ENCODE measurements at regions not wholly inside any gene's neighbourhood (a gene's known extent, or its start where the extent isn't known, plus 50 kb on each side); places are given as distances from the start of the nearest gene placed in this dataset.
"Not testable (repeated sequence)": the region's sequence is repeated elsewhere in the genome, so short reads cannot be mapped to it uniquely, and the experiment has no call there.

GRCh38 chr2:87593784-87594610, 153.9 kb upstream of the PLGLB2 start:
- peak in 1 of 2 donors; percentile 32 for DNase-seq (ENCODE audit: extremely low read depth in 1 of 2, low read depth in 1 of 2)

DNA sequence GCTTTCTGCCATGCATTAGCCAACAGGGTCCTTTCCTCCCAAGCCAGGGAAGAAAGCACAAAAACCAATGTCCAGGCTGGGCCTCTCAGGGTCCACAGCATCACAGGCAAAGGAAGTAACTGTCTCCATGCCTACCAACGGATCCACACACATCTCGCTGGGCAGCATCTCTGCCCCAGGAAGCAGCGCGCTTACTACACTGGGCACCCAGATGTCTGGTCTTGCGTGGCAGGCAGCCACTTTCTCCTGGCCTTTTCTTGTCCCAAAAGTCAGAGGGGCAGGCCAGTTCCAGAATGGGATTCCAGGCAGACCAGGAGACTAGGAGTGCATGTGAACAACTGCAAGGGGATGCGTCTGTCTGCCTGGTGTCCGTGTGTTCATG, 153.3 kb upstream of the PLGLB2 start:
- DNase-seq (ENCODE audit: extremely low read depth in 1 of 2, low read depth in 1 of 2) = not testable (repeated sequence)

GRCh38 chr2:87595017-87595416, 152.9 kb upstream of the PLGLB2 start:
- not testable (repeated sequence) for DNase-seq (ENCODE audit: extremely low read depth in 1 of 2, low read depth in 1 of 2)

DNA sequence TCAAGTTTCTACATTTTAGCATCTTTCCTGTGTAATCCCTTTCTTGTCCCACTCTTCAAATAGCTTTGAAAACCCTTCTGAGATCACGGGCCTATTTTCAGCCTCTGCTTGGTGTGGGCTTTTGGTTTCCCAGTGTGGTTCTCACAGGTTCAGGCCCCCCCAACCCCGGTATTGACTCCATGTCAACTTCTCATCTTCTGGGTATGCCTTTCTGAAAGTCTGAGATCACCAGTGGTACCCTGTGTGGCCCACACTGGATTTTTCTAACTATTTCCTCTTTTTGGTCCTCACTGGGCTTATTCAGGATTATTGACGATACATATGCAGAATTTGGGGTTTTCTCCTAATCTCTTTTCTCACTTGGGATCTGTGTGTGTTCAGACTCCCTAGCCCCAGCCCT, 146.9 kb upstream of the PLGLB2 start:
- not testable (repeated sequence) for DNase-seq (ENCODE audit: extremely low read depth in 1 of 2, low read depth in 1 of 2)

- DNase-seq (ENCODE audit: extremely low read depth in 1 of 2, low read depth in 1 of 2) = not testable (repeated sequence)
These were observed 145.8 kb upstream of the PLGLB2 start for GRCh38 chr2:87602118-87602517.

DNA sequence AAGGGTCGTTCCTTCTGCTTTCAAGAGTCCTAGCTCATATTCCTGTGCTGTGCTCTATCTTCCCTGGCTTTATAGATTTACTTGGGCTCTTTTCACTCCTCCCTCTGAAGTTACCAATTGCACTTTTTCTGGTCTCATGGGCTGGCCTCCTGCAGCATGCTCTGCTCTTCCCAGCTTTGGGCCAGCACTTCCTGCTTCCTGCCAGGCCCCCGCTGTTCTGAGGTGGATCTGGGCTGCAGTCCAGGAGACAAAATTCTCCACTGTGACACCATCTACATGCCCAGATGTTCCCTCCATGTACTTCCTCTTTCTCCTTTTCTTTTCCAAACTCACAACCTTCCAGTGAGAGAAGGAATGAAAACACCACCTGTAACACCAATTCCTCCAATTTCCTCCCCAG, 145.2 kb upstream of the PLGLB2 start:
- not testable (repeated sequence) for DNase-seq (ENCODE audit: extremely low read depth in 1 of 2, low read depth in 1 of 2)

GRCh38 chr2:87603418-87604278, 144.2 kb upstream of the PLGLB2 start:
- not testable (repeated sequence) for DNase-seq (ENCODE audit: extremely low read depth in 1 of 2, low read depth in 1 of 2)

DNA sequence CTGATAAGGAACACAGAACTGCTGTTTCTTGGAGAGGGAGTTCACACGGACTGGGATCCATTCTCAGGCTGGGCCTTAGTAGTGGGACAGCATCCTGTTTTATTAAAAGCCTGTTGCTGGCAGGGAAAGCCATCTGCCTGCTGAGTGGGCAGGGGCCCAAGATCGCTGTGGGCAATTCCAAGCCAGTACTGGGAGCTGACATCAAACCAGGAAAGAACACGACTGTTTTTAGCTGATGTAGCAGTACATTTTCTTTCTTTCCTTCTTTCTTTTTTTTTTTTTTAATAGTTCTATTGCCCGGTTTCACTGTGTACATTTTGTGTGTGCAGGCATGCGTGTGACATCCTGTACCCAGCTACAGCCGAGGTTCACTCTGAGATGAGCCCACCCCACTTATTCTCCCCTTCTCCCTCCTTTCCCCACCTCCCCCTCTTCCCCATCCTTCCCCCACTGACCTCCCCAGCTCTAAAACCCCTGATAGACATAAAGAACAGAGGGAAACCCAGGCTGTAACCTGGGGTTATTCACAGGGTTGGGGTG, 143.5 kb upstream of the PLGLB2 start:
- not testable (repeated sequence) for DNase-seq (ENCODE audit: extremely low read depth in 1 of 2, low read depth in 1 of 2)

DNA sequence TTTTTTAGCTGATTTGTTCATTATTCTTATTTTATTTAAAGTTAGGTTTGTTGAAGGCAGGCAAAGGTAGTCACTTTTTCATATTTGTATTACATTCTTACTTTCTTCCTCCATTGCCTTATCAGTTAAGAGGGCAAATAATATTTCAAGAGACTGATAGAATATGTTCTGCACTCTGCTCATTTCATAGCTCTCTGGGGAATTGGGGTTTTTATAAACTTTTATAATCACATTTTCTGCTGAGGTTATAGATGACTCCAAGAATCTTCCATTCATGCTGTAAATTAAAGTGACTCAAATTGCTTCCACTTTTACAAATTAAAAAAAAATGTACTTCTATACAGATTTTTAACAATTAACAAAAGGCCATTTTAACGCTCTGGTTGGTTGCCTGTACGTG, 142.9 kb upstream of the PLGLB2 start:
- not testable (repeated sequence) for DNase-seq (ENCODE audit: extremely low read depth in 1 of 2, low read depth in 1 of 2)

GRCh38 chr2:87608377-87609166, 139.3 kb upstream of the PLGLB2 start:
- DNase-seq (ENCODE audit: extremely low read depth in 1 of 2, low read depth in 1 of 2) = not testable (repeated sequence)

GRCh38 chr2:87610974-87611373, 136.9 kb upstream of the PLGLB2 start:
- not testable (repeated sequence) for DNase-seq (ENCODE audit: extremely low read depth in 1 of 2, low read depth in 1 of 2)

DNA sequence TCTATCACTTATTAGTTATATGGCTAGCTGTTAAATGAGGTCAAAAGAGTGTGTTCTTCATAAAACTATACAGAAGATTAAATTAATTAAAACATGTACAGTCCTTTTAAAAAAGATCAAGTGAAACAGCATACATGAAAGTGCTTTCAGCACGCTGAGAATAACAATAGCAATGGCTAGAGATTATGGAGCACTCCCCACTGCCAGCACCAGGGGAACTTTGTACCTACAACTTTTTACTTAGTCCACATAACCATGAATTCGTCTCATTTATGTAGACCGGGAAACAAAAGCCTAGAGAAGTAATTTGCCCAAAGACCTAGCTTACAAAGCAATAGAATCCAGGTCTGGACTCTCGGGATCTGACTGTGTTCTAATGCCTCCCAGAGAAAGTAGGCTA, 136.5 kb upstream of the PLGLB2 start:
- DNase-seq (ENCODE audit: extremely low read depth in 1 of 2, low read depth in 1 of 2) = not testable (repeated sequence)

GRCh38 chr2:87611956-87612355, 135.9 kb upstream of the PLGLB2 start:
- not testable (repeated sequence) for DNase-seq (ENCODE audit: extremely low read depth in 1 of 2, low read depth in 1 of 2)

DNA sequence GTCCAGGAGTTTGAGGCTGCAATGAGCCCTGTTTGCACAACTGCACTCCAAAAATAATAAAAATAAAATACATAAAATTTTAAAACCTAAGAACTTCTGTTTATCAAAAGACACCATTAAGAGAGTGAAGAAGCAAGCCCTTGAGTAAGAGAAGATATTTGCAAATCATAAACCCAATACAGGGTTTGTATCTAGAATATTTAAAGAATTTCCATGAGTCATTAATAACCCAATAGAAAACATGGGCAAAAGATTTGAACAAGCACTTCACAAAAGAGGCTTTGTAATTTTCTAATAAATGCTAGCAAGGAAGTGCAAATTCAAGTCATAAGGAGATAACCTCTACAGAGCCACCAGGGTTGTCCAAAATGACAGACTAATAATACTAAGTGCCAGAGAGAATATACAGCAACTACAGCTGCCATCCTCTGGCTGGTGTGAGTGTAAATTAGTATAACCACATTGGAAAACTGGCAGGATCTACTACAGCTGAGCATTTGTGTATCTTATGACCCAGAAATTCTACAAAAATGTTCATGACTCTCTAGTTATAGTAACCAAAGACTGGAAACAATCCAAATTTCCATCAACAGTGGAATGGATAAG, 133.0 kb upstream of the PLGLB2 start:
- DNase-seq (ENCODE audit: extremely low read depth in 1 of 2, low read depth in 1 of 2) = not testable (repeated sequence)

- not testable (repeated sequence) for DNase-seq (ENCODE audit: extremely low read depth in 1 of 2, low read depth in 1 of 2)
These were observed 128.8 kb upstream of the PLGLB2 start for GRCh38 chr2:87619121-87619520.

DNA sequence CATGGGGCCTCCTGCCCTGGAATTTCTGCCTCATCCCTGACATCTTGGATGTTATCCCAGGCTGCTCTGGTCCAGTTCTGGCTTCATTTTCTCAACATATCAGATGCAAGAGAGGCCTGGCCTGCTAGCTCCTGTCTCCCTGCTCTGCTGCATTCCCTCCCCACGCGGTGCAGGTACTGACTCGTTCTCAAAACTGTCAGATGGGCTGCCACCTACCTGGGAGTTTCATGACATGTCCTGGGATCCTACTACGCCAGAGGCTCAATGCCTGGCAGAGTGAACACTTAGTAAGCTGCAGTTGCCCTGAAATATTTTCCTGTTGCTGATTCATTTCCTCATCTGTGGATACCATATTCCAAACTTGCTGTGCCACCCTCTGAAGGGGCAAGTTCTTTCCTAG, 126.7 kb upstream of the PLGLB2 start:
- DNase-seq (ENCODE audit: extremely low read depth in 1 of 2, low read depth in 1 of 2) = not testable (repeated sequence)

- DNase-seq (ENCODE audit: extremely low read depth in 1 of 2, low read depth in 1 of 2) = not testable (repeated sequence)
These were observed 125.2 kb upstream of the PLGLB2 start for GRCh38 chr2:87622720-87623119.

DNA sequence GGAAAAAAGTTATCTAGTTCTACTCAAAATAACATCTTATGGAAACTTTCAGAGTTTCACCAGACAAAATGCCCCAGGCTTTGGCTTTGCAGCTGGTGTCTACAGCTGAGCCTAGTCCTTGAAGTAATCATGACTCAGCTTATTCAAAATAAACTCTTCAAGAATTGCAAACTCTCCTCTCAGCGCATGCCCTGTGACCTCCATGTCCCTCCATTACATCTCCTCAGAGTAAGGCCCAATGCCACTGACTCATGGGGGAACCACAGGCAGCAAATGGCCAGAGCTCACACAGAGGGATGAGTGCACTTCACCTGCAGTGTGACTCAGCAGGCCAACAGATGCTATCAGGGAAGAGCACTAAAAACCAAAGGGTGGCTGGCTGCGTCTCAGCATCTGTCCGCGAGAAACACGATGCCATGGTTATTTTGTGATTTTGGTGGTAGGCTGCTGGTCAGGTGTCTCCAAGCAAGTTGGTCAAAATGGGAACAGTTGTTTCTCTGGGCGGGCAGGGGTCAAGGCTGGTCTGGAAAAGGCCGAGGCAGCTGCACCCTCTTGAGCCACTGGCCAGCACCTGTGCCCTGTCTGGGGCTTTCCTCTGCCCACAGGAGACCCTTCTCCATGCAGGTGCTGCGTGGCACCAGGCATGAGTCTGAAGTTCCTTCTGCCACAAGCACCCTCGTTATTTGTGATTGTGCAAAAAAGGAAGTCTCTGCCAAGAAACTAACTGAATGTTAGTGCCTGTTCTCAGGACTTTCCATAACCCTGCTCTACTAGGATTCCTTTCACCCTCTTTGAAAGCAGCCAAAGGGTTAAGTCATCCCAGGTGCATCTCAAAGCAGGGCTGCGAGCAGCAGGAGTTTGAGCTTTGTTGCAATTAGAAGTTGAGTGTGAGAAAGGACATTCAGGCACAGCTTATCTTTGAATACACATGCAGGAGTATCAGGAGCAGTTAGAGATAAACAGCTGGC, 118.1 kb upstream of the PLGLB2 start:
- DNase-seq (ENCODE audit: extremely low read depth in 1 of 2, low read depth in 1 of 2) = not testable (repeated sequence)

- not testable (repeated sequence) for DNase-seq (ENCODE audit: extremely low read depth in 1 of 2, low read depth in 1 of 2)
These were observed 117.0 kb upstream of the PLGLB2 start for GRCh38 chr2:87630892-87631291.

Measured in activated CD8-positive, alpha-beta memory T cell treated with anti-CD3 and anti-CD28 coated beads for 1 hour (primary cell).